Right lobe of liver (tissue), 4 donors: ENCODE measurements at regions not wholly inside any gene's neighbourhood (a gene's known extent, or its start where the extent isn't known, plus 50 kb on each side); places are given as distances from the start of the nearest gene placed in this dataset.

ENCODE experiments used
- POLR2A ChIP-seq: fragments of 450-650 bp; IDR thresholded peaks from one replicate; pipeline ENCODE4 v1.6.1; 2017; ENCODE audit warnings: antibody characterized with exemption, mild to moderate bottlenecking
- TF ChIP-seq, protein P1 (sequence below), 4 donors: fragments of 200-600 bp in 3 of 4; fragments of 450-650 bp in 1 of 4; IDR thresholded peaks; one replicate each; pipeline versions ENCODE4 v1.5.1 to v1.8.0; 2016 to 2022; ENCODE audit warnings: antibody characterized with exemption in 4 of 4, mild to moderate bottlenecking in 2 of 4
- donor health status: DM: no; HTN: no; CAD: no.
- donor health status: DM: no; HTN: no; CAD: no.
- donor health status: DM: no; HTN: yes; CAD: no.

- TF ChIP-seq, protein P1, sequence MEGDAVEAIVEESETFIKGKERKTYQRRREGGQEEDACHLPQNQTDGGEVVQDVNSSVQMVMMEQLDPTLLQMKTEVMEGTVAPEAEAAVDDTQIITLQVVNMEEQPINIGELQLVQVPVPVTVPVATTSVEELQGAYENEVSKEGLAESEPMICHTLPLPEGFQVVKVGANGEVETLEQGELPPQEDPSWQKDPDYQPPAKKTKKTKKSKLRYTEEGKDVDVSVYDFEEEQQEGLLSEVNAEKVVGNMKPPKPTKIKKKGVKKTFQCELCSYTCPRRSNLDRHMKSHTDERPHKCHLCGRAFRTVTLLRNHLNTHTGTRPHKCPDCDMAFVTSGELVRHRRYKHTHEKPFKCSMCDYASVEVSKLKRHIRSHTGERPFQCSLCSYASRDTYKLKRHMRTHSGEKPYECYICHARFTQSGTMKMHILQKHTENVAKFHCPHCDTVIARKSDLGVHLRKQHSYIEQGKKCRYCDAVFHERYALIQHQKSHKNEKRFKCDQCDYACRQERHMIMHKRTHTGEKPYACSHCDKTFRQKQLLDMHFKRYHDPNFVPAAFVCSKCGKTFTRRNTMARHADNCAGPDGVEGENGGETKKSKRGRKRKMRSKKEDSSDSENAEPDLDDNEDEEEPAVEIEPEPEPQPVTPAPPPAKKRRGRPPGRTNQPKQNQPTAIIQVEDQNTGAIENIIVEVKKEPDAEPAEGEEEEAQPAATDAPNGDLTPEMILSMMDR (IDR thresholded peaks at IDR 0.05), result no peak
- no peak for TF ChIP-seq POLR2A
Observed at GRCh38 chr2:9057939-9058761, 54.7 kb upstream of the MBOAT2 start.
